Gastrocnemius medialis (tissue), 4 donors: ENCODE measurements at regions not wholly inside any gene's neighbourhood (a gene's known extent, or its start where the extent isn't known, plus 50 kb on each side); places are given as distances from the start of the nearest gene placed in this dataset.

Experiments
- ATAC-seq, 2 donors: fragments of 150-250 bp; one replicate each; pipeline ENCODE4 v1.9.1; 2016
- DNase-seq, 2 donors: peaks; one replicate each; pipeline ENCODE4 v3.0.0-alpha.2; 2019
- H3K27ac ChIP-seq, 4 donors: fragments of 200-600 bp; sonication (generic); 1 replicate in 1 of 4; 2 replicates in 3 of 4; pipeline ENCODE4 v1.5.1; 2016 to 2018; ENCODE audit warnings: mild to moderate bottlenecking in 2 of 4, moderate library complexity in 1 of 4
- H3K27me3 ChIP-seq, 3 donors: fragments of 200-600 bp; sonication (generic) in 2 of 3; 1 replicate in 1 of 3; 2 replicates in 2 of 3; pipeline versions ENCODE4 v1.5.1 to v1.6.0; 2016 to 2019; ENCODE audit warnings: mild to moderate bottlenecking in 1 of 3, moderate library complexity in 1 of 3
- H3K36me3 ChIP-seq, 2 donors: fragments of 200-600 bp; sonication (generic) in 1 of 2; one replicate each; pipeline ENCODE4 v1.5.1; 2017 to 2018
- H3K4me1 ChIP-seq, 2 donors: fragments of 200-600 bp; sonication (generic) in 1 of 2; one replicate each; pipeline ENCODE4 v1.5.1; 2016 to 2017; ENCODE audit warnings: mild to moderate bottlenecking in 2 of 2
- H3K4me3 ChIP-seq, 4 donors: fragments of 200-600 bp; sonication (generic) in 3 of 4; 1 replicate in 1 of 4; 2 replicates in 3 of 4; pipeline ENCODE4 v1.5.1; 2016 to 2019; ENCODE audit warnings: mild to moderate bottlenecking in 2 of 4
- H3K9me3 ChIP-seq, 3 donors: fragments of 200-600 bp; sonication (generic) in 2 of 3; 1 replicate in 1 of 3; 2 replicates in 2 of 3; pipeline ENCODE4 v1.5.1; 2016 to 2019
- POLR2A ChIP-seq, 2 donors: fragments of 450-650 bp; IDR thresholded peaks; one replicate each; pipeline ENCODE4 v1.6.1; 2017; ENCODE audit warnings: antibody characterized with exemption in 2 of 2, mild to moderate bottlenecking in 2 of 2, moderate library complexity in 2 of 2
- in situ Hi-C, 4 donors: fragments of 200-750 bp; cut with MboI; loops; one replicate each; pipeline versions ENCODE4 v1.15.0 to v1.8.0; 2017; ENCODE audit warnings: low sequenced_read_pairs in 4 of 4
- intact Hi-C: fragments of 100-400 bp; cut with DNase I; formaldehyde crosslinking; loops from one replicate; pipeline ENCODE4 v1.15.1; 2023; ENCODE audit warnings: low total_unique reads
- TF ChIP-seq, protein P1 (sequence below), 5 experiments: fragments of 450-650 bp in 3 of 5; fragments of 200-600 bp in 2 of 5; sonication (generic) in 2 of 5; IDR thresholded peaks in 4 of 5; conservative IDR thresholded peaks in 1 of 5; 1 replicate in 4 of 5; 2 replicates in 1 of 5; pipeline ENCODE4 v1.5.1; 2016 to 2019; ENCODE audit warnings: antibody characterized with exemption in 5 of 5, mild to moderate bottlenecking in 3 of 5, moderate library complexity in 3 of 5

- DNase-seq (no peak), ATAC-seq (no peak)
- Histone ChIP-seq H3K27me3 (no peaks in the 10 kb centered on the region), H3K36me3 (no peaks in the 10 kb centered on the region), H3K4me1 (no peaks in the 10 kb centered on the region), H3K9me3 (no peaks in the 10 kb centered on the region), H3K27ac (no peak overlapping the region), H3K4me3 (no peak overlapping the region)
- no peak for TF ChIP-seq POLR2A (IDR thresholded peaks at IDR 0.05)
- TF ChIP-seq, protein P1, sequence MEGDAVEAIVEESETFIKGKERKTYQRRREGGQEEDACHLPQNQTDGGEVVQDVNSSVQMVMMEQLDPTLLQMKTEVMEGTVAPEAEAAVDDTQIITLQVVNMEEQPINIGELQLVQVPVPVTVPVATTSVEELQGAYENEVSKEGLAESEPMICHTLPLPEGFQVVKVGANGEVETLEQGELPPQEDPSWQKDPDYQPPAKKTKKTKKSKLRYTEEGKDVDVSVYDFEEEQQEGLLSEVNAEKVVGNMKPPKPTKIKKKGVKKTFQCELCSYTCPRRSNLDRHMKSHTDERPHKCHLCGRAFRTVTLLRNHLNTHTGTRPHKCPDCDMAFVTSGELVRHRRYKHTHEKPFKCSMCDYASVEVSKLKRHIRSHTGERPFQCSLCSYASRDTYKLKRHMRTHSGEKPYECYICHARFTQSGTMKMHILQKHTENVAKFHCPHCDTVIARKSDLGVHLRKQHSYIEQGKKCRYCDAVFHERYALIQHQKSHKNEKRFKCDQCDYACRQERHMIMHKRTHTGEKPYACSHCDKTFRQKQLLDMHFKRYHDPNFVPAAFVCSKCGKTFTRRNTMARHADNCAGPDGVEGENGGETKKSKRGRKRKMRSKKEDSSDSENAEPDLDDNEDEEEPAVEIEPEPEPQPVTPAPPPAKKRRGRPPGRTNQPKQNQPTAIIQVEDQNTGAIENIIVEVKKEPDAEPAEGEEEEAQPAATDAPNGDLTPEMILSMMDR (IDR thresholded peaks at IDR 0.05 in 4 of 5, conservative IDR thresholded peaks at IDR 0.05 in 1 of 5), result no peak
- intact Hi-C loops (no loop called here), in situ Hi-C loops (no loop called here)
Measured at GRCh38 chr3:26247712-26248111, 374.9 kb upstream of the LRRC3B start.

GRCh38 chr3:26252001-26252400 lies 370.6 kb upstream of the LRRC3B start:
- intact Hi-C loops, result no loop called here
- no peaks in the 10 kb centered on the region for H3K27me3 ChIP-seq
- no peak overlapping the region for H3K4me3 ChIP-seq
- H3K27ac ChIP-seq, result no peak overlapping the region
- no peaks in the 10 kb centered on the region for H3K4me1 ChIP-seq
- H3K9me3 ChIP-seq, result no peaks in the 10 kb centered on the region
- no peak for ATAC-seq
- TF ChIP-seq, protein P1 (IDR thresholded peaks at IDR 0.05 in 4 of 5, conservative IDR thresholded peaks at IDR 0.05 in 1 of 5), result no peak
- TF ChIP-seq POLR2A (IDR thresholded peaks at IDR 0.05), result no peak
- H3K36me3 ChIP-seq, result no peaks in the 10 kb centered on the region
- in situ Hi-C loops, result no loop called here
- DNase-seq, result no peak

DNA sequence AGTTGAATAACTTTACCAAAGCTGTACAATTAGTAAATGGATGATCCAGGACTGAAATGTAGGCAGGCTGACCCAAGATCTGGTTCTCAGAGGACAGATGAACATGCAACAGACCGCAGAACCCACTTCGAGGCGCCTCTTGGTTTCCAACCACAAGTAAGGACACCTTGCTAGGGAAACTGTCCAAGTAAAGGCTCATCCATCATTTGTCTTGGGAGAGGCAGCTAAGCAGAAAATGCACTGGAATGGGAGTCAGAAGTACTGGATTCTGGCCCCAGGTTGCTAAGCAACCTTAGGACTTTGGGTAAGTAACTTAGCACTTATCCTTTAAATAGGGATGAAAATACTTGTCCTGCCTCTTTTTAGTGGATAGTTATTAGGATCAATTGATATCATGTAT lies 366.3 kb upstream of the LRRC3B start:
- DNase-seq, result no peak
- Histone ChIP-seq H3K27ac (no peak overlapping the region), H3K4me1 (no peaks in the 10 kb centered on the region), H3K4me3 (no peak overlapping the region), H3K36me3 (no peaks in the 10 kb centered on the region), H3K27me3 (no peaks in the 10 kb centered on the region), H3K9me3 (no peaks in the 10 kb centered on the region)
- ATAC-seq, result no peak
- intact Hi-C loops (no loop called here), in situ Hi-C loops (no loop called here)
- TF ChIP-seq, protein P1 (IDR thresholded peaks at IDR 0.05 in 4 of 5, conservative IDR thresholded peaks at IDR 0.05 in 1 of 5), result no peak
- no peak for TF ChIP-seq POLR2A (IDR thresholded peaks at IDR 0.05)

DNA sequence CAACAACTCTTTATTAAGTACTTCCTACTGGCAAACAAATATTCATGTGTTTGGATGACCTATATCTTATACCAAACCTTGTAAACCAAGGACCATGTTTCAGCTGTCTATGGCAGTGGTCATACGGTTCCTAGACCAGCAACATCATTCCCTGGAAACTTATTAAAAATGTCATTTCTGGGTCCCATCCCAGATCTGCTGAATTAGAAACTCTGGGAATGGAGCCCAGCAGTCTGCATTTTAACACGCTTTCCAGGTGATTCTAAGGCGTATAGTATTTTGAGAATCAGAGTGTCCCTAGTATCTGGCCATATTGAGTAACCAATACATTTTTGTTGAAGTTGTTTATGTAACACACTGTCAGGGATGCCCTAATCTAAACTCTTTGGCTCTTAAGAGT lies 363.4 kb upstream of the LRRC3B start:
- H3K4me3 ChIP-seq, result no peak overlapping the region
- no peaks in the 10 kb centered on the region for H3K36me3 ChIP-seq
- no peaks in the 10 kb centered on the region for H3K27me3 ChIP-seq
- no peak for ATAC-seq
- no peaks in the 10 kb centered on the region for H3K9me3 ChIP-seq
- TF ChIP-seq POLR2A (IDR thresholded peaks at IDR 0.05), result no peak
- TF ChIP-seq, protein P1 (IDR thresholded peaks at IDR 0.05 in 4 of 5, conservative IDR thresholded peaks at IDR 0.05 in 1 of 5), result no peak
- H3K4me1 ChIP-seq, result no peaks in the 10 kb centered on the region
- in situ Hi-C loops (no loop called here), intact Hi-C loops (no loop called here)
- no peak for DNase-seq
- H3K27ac ChIP-seq, result no peak overlapping the region

DNA sequence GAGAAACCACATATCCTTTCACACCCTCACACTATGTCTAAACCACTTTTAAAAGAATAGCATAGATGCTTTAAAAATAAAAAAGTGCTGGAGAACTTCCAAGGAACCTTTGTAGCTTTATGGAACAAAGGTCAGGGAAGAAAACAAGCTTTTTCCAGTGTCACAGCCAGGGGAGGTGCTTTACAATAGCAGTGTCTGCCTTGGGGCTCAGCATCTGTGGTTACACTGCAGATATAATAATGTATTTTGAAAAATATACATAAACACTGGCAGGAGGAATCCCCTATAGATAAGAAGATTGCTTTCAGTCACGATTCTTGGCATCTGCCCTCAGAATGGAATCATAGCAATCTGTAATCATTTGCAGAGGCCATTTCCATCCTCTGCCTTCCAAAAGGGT lies 362.4 kb upstream of the LRRC3B start:
- Histone ChIP-seq H3K36me3 (no peaks in the 10 kb centered on the region), H3K27me3 (no peaks in the 10 kb centered on the region), H3K4me1 (no peaks in the 10 kb centered on the region), H3K9me3 (no peaks in the 10 kb centered on the region), H3K27ac (no peak overlapping the region), H3K4me3 (no peak overlapping the region)
- TF ChIP-seq, protein P1 (IDR thresholded peaks at IDR 0.05 in 4 of 5, conservative IDR thresholded peaks at IDR 0.05 in 1 of 5), result no peak
- no peak for TF ChIP-seq POLR2A (IDR thresholded peaks at IDR 0.05)
- DNase-seq (no peak), ATAC-seq (no peak)
- intact Hi-C loops, result no loop called here
- in situ Hi-C loops, result no loop called here
